Neuronal stem cell (in vitro differentiated cells): ENCODE measurements at regions not wholly inside any gene's neighbourhood (a gene's known extent, or its start where the extent isn't known, plus 50 kb on each side); places are given as distances from the start of the nearest gene placed in this dataset.

Experiments
- DNase-seq: peaks from one replicate; pipeline ENCODE4 v3.0.0-alpha.2; 2013; ENCODE audit warnings: low spot score
- H2AFZ ChIP-seq: one replicate; pipeline ENCODE4 v1.6.1; 2013; ENCODE audit warnings: mild to moderate bottlenecking, low read length, inconsistent platforms
- H2AK5ac ChIP-seq: 2 replicates; pipeline ENCODE4 v1.6.1; 2013; ENCODE audit warnings: low read depth, mild to moderate bottlenecking, inconsistent platforms, low read length, moderate library complexity, mixed read lengths
- H2BK120ac ChIP-seq: 2 replicates; pipeline ENCODE4 v1.6.1; 2013; ENCODE audit warnings: low read depth, mild to moderate bottlenecking, inconsistent platforms, low read length, moderate library complexity, mixed read lengths
- H2BK12ac ChIP-seq: one replicate; pipeline ENCODE4 v1.6.1; 2013; ENCODE audit warnings: low read length, inconsistent platforms
- H2BK15ac ChIP-seq: 2 replicates; pipeline ENCODE4 v1.6.1; 2013; ENCODE audit warnings: mild to moderate bottlenecking, low read length, inconsistent platforms, mixed read lengths
- H2BK5ac ChIP-seq: one replicate; pipeline ENCODE4 v1.6.1; 2013; ENCODE audit warnings: inconsistent platforms, mild to moderate bottlenecking, low read length, moderate library complexity
- H3K14ac ChIP-seq: one replicate; pipeline ENCODE4 v1.6.1; 2013; ENCODE audit warnings: low read length, inconsistent platforms
- H3K18ac ChIP-seq: 2 replicates; pipeline ENCODE4 v1.6.1; 2013; ENCODE audit warnings: low read length, inconsistent platforms
- H3K23ac ChIP-seq: 2 replicates; pipeline ENCODE4 v1.6.1; 2013; ENCODE audit warnings: low read depth, mild to moderate bottlenecking, mixed read lengths, low read length, inconsistent platforms; ENCODE audit not compliant: poor library complexity
- H3K27ac ChIP-seq: replicated peaks from 3 replicates; pipeline ENCODE4 v1.5.1; 2013; ENCODE audit warnings: low read length, inconsistent platforms
- H3K27me3 ChIP-seq, 3 experiments: 2 replicates each; pipeline ENCODE4 v1.6.1; 2013; ENCODE audit warnings: low read length in 3 of 3, mild to moderate bottlenecking in 2 of 3, inconsistent platforms in 1 of 3, low read depth in 1 of 3, mixed read lengths in 1 of 3, moderate library complexity in 1 of 3; ENCODE audit not compliant: control insufficient read depth in 3 of 3, insufficient read depth in 3 of 3
- H3K36me3 ChIP-seq, 2 donors: replicated peaks in 1 of 2; 2 replicates each; pipeline ENCODE4 v1.6.1; 2013; ENCODE audit warnings: low read length in 2 of 2; ENCODE audit not compliant: control insufficient read depth in 2 of 2, insufficient read depth in 2 of 2
- H3K4ac ChIP-seq: 2 replicates; pipeline ENCODE4 v1.6.1; 2013; ENCODE audit warnings: inconsistent platforms, mild to moderate bottlenecking, low read length, moderate library complexity
- H3K4me1 ChIP-seq, 2 donors: 1 replicate in 1 of 2; 2 replicates in 1 of 2; pipeline ENCODE4 v1.6.1; 2013; ENCODE audit warnings: low read length in 2 of 2, low read depth in 1 of 2; ENCODE audit not compliant: control insufficient read depth in 2 of 2, insufficient read depth in 1 of 2
- H3K4me2 ChIP-seq: one replicate; pipeline ENCODE4 v1.6.1; 2013; ENCODE audit warnings: mild to moderate bottlenecking, low read length, inconsistent platforms; ENCODE audit not compliant: insufficient read depth, poor library complexity, severe bottlenecking
- H3K4me3 ChIP-seq, 2 donors: 2 replicates each; pipeline ENCODE4 v1.5.1; 2013; ENCODE audit warnings: low read length in 2 of 2, mild to moderate bottlenecking in 2 of 2, inconsistent platforms in 1 of 2, moderate library complexity in 1 of 2
- H3K79me1 ChIP-seq: one replicate; pipeline ENCODE4 v1.6.1; 2013; ENCODE audit warnings: low read depth, mild to moderate bottlenecking, inconsistent platforms, low read length, moderate library complexity
- H3K9ac ChIP-seq: one replicate; pipeline ENCODE4 v1.6.1; 2013; ENCODE audit warnings: mild to moderate bottlenecking, low read depth, low read length, inconsistent platforms; ENCODE audit not compliant: poor library complexity
- H3K9me3 ChIP-seq, 2 donors: replicated peaks in 1 of 2; 2 replicates each; pipeline versions ENCODE3 to v1.6.1; 2013; ENCODE audit warnings: low read length in 2 of 2, mild to moderate bottlenecking in 2 of 2, inconsistent platforms in 1 of 2, low read depth in 1 of 2, mixed read lengths in 1 of 2, moderate library complexity in 1 of 2; ENCODE audit not compliant: control insufficient read depth in 2 of 2, insufficient read depth in 1 of 2
- H4K8ac ChIP-seq: one replicate; pipeline ENCODE4 v1.6.1; 2013; ENCODE audit warnings: low read depth, mild to moderate bottlenecking, inconsistent platforms, low read length, moderate library complexity
- H4K91ac ChIP-seq: one replicate; pipeline ENCODE4 v1.6.1; 2013; ENCODE audit warnings: low read length, low read depth, mild to moderate bottlenecking, inconsistent platforms; ENCODE audit not compliant: poor library complexity
- WGBS, 2 donors: extraction: QIAGEN DNeasy Blood & Tissue Kit; methylation state at CpG; one replicate each; pipeline ENCODE4 v1.1.7; 2013; ENCODE audit warnings: missing lambda C conversion rate in 2 of 2, mixed read lengths in 1 of 2; ENCODE audit not compliant: insufficient read length in 2 of 2, insufficient replicate concordance in 1 of 2; ENCODE audit errors: extremely low coverage in 2 of 2; 5-methylcytosine and 5-hydroxymethylcytosine counted together

DNA sequence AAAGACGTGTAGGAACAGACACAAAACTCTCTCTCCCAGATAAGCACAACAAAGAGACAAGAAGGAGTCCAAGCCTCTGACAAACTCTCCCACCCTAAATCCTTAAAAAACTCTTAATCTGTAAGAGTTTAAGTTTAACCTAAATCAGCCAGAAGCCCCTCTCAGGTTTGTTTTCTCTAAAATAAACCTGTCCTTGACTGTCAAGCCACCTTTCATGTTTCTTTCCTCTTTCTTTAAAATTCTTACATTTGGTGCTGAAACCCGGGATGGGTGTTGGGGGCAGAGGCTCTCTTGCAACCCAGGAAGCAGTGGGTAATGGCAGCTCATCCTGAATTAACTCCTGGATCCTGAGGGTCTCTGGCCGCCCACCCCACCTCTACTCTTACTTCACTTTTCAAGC is 107.8 kb upstream of the TENT5D start:
- Histone ChIP-seq H2BK15ac (no peak overlapping the region), H2AFZ (no peak overlapping the region), H3K27me3 (no peaks in the 10 kb centered on the region)

DNA sequence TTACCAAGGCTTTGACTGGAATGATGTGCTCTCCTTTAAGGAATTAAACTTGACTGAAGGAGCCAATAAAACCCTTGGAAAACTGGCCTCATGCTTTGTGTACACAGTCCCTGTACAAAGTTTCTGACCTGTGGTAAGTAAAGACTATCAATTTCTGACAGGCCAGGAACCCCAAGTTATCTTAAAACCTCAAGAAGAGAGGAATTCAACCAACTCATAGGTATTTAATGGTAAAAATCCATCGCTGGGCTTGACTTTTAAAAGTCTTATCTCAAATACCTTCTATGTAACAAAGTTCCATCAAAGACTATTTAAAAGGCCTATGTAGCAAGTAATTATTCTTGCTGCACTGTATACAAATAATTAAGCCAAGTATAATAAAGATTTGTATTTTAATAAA is 103.7 kb upstream of the TENT5D start:
- Histone ChIP-seq H3K9ac (no peak overlapping the region), H3K4me2 (no peak overlapping the region), H3K4me3 (no peak overlapping the region), H2BK120ac (no peak overlapping the region), H4K91ac (no peak overlapping the region), H3K4me1 (no peaks in the 10 kb centered on the region), H3K4ac (no peak overlapping the region), H2AK5ac (no peak overlapping the region), H3K36me3 (no peaks in the 10 kb centered on the region), H2BK15ac (no peak overlapping the region), H3K23ac (no peak overlapping the region), H3K27ac (no peak overlapping the region), H2BK5ac (no peak overlapping the region), H2AFZ (no peak overlapping the region), H3K14ac (no peak overlapping the region), H2BK12ac (no peak overlapping the region), H3K9me3 (peaks cover 0 to 2% of the 10 kb centered on the region in 2 donors), H4K8ac (no peak overlapping the region), H3K27me3 (no peaks in the 10 kb centered on the region), H3K79me1 (no peaks in the 10 kb centered on the region), H3K18ac (no peak overlapping the region)
- WGBS, 2 donors, result no CpG with 5 or more reads among the region's 1 CpG
- no peak for DNase-seq

More for the DNA sequence above, 107.8 kb upstream of the TENT5D start:
- H4K8ac ChIP-seq, result no peak overlapping the region
- no peak overlapping the region for H4K91ac ChIP-seq
- no peaks in the 10 kb centered on the region for H3K4me1 ChIP-seq
- H3K36me3 ChIP-seq, result no peaks in the 10 kb centered on the region
- no peak overlapping the region for H3K4ac ChIP-seq
- no peak overlapping the region for H3K18ac ChIP-seq
- H2AK5ac ChIP-seq, result no peak overlapping the region
- no peak overlapping the region for H3K4me3 ChIP-seq
- WGBS, 2 donors, result no CpG with 5 or more reads among the region's 3 CpGs
- peaks cover 0 to 2% of the 10 kb centered on the region in 2 donors for H3K9me3 ChIP-seq
- H3K9ac ChIP-seq, result no peak overlapping the region
- no peak overlapping the region for H3K27ac ChIP-seq
- H2BK12ac ChIP-seq, result no peak overlapping the region
- H3K79me1 ChIP-seq, result no peaks in the 10 kb centered on the region
- no peak for DNase-seq
- H2BK120ac ChIP-seq, result no peak overlapping the region
- no peak overlapping the region for H2BK5ac ChIP-seq
- no peak overlapping the region for H3K23ac ChIP-seq
- no peak overlapping the region for H3K14ac ChIP-seq
- no peak overlapping the region for H3K4me2 ChIP-seq

GRCh38 chrX:80317646-80318045 is 102.6 kb upstream of the TENT5D start:
- no peak overlapping the region for H3K27ac ChIP-seq
- H3K9me3 ChIP-seq, result peaks cover 0 to 2% of the 10 kb centered on the region in 2 donors
- no peak overlapping the region for H3K4ac ChIP-seq
- no peak overlapping the region for H3K4me2 ChIP-seq
- H3K79me1 ChIP-seq, result no peaks in the 10 kb centered on the region
- H3K27me3 ChIP-seq, result no peaks in the 10 kb centered on the region
- H3K14ac ChIP-seq, result no peak overlapping the region
- H2AFZ ChIP-seq, result no peak overlapping the region
- no peak overlapping the region for H2BK120ac ChIP-seq
- no peak overlapping the region for H3K9ac ChIP-seq
- H2AK5ac ChIP-seq, result no peak overlapping the region
- no peak overlapping the region for H4K8ac ChIP-seq
- no peak overlapping the region for H3K23ac ChIP-seq
- H2BK5ac ChIP-seq, result no peak overlapping the region
- no peak overlapping the region for H3K4me3 ChIP-seq
- H3K18ac ChIP-seq, result no peak overlapping the region
- H3K36me3 ChIP-seq, result no peaks in the 10 kb centered on the region
- H3K4me1 ChIP-seq, result no peaks in the 10 kb centered on the region
- DNase-seq, result no peak
- no peak overlapping the region for H2BK12ac ChIP-seq
- no CpG with 5 or more reads among the region's 2 CpGs for WGBS, 2 donors
- no peak overlapping the region for H2BK15ac ChIP-seq
- H4K91ac ChIP-seq, result no peak overlapping the region

DNA sequence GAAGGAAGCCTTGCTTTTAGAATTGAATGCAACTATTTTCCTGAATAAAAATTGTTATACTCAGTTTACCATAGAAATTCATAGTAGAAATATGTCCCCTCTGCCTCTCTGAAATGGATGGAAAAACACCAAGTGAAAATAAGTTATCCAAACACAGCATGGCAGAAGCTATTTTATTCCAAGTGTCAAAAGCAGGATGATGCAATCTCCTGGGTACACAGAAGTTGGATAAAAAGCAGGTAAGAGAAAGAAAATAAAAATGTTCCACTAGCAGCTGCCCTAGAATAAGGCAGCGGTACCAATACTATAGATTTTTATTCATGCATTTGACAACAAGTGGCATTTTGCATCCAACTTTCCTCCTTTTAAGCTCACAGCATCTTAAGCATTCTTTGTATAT is 89.0 kb upstream of the TENT5D start:
- Histone ChIP-seq H4K91ac (no peak overlapping the region), H3K4me3 (no peak overlapping the region), H3K36me3 (no peaks in the 10 kb centered on the region), H3K14ac (no peak overlapping the region), H3K23ac (no peak overlapping the region), H4K8ac (no peak overlapping the region), H2AFZ (no peak overlapping the region), H3K18ac (no peak overlapping the region), H3K79me1 (no peaks in the 10 kb centered on the region), H2AK5ac (no peak overlapping the region), H3K4me2 (no peak overlapping the region), H2BK5ac (no peak overlapping the region), H3K27me3 (peaks cover 0 to 2% (median 0%) of the 10 kb centered on the region in 3 experiments), H2BK120ac (no peak overlapping the region), H2BK12ac (no peak overlapping the region), H2BK15ac (no peak overlapping the region), H3K27ac (no peak overlapping the region), H3K4ac (no peak overlapping the region), H3K9ac (no peak overlapping the region), H3K9me3 (no peaks in the 10 kb centered on the region), H3K4me1 (no peaks in the 10 kb centered on the region)
- DNase-seq, result no peak
- no CpG with 5 or more reads among the region's 1 CpG for WGBS, 2 donors
